Urothelium cell line (cell line): ENCODE measurements at regions not wholly inside any gene's neighbourhood (a gene's known extent, or its start where the extent isn't known, plus 50 kb on each side); places are given as distances from the start of the nearest gene placed in this dataset.

Source experiments
- DNase-seq: peaks from one replicate; pipeline ENCODE4 v3.0.0; 2011; ENCODE audit warnings: low spot score, mixed read lengths
- FAIRE-seq: peaks from 2 replicates; lab custom pipeline; 2011; peaks lifted over from hg19 to GRCh38; lab: Jason Lieb, UNC

GRCh38 chr6:141700819-141701218 is 431.9 kb upstream of the GJE1 start:
- FAIRE-seq: no peak
- no peak for DNase-seq

DNA sequence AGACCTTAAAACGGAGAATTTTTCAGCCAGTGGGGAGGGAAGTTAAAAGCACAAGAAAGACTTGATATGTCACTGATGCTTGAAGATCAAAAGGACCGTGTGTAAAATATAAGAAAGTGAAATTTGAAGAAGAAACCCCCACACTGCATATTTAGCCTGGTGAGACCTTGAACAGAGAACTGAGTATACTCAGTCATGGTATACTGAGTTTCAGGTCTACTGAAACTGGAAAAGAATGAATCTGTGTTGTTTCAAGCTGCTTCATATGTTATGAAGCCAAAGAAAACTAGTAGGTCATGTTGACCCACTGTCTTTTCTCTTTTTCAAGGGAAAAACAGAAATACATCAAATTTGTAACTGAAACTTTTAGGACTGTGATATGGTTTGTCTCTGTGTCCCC is 443.8 kb upstream of the GJE1 start:
- no peak for FAIRE-seq
- no peak for DNase-seq

DNA sequence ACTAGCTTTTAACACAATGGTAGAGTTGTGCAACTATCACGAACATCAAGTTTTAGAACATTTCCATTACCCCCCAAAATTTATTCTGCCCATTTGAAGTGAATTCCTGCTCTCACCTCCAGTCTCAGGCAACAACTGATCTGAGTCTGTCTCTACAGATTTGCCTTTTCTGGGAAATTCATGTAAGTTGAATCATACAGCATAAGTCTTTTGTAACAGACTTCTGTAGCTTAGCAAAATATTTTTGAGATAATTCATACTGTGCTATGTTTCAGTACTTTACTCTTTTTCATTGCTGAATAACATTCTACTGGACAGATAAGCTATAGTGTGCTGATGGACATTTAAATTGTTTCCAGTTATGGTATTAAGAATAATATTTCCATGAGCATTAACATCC is 447.3 kb upstream of the GJE1 start:
- DNase-seq: no peak
- no peak for FAIRE-seq

GRCh38 chr6:141682391-141682790 is 450.3 kb upstream of the GJE1 start:
- FAIRE-seq: no peak
- DNase-seq: no peak

DNA sequence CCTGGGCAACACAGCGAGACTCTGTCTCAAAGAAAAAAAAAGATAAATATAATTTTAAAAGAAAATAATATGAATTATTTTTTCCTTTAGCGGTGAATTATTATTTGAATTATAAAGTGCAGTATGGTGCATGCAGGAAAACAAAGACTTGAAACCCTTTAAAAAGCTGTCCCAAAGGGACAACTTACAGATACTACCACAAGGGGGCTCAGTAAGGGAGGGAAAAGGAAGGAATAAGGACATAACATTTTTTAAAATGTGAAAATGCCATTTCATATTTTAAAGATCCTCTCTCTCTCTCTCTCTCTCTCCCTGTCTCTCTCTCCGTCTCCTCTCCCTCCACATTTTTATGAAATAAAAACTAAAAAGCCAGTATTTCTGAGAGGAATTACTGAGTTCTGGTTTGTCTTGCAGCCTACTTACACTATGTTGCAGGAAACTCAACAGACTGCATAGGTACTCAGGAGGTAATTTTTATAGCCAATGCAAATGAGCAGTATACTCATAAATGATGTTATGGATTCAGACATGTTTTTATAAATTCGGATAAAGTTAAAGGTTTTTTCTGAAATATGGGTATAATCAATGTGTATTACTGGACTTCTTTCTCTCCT is 455.0 kb upstream of the GJE1 start:
- FAIRE-seq (no peak), DNase-seq (peak; percentile 12)

- no peak for DNase-seq
- no peak for FAIRE-seq
These were observed 456.8 kb upstream of the GJE1 start for GRCh38 chr6:141675957-141676356.

- DNase-seq (no peak), FAIRE-seq (no peak)
These were observed 463.6 kb upstream of the GJE1 start for GRCh38 chr6:141669141-141669540.

DNA sequence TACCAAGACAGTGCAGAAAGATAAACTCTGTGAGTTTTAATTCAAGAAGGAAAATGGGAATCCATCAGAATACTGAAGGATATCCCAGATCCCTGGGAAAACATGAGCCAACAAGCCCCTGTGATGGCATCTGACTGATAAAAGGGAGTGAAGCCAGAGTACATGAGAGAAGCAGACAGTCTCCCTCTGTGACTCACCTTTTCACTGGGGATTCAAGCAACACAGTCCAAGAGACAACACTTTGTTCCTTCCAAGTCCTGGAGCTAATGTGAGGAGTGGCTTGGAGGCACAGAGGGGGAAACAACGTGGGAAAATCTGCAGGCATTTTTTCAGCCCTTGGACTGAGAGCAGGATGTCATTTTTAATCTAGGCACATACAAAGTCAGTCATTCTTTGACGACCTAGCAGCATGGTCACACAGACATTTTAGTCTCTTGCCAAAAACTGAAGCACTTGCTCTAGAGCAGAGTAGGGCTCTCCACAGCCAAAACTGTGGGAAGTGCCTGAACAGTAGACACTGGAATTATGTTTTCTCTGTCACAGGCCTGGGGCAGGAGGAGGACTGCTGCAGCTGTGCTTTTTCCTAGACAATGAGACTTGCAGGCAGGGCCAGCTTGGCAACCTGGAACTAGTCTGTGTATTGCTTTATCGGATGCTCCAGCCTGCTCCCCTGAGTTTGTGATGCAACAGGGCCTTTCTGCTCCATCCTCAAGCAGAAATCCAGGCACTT is 465.0 kb upstream of the GJE1 start:
- FAIRE-seq (no peak), DNase-seq (peak; percentile 2)

- FAIRE-seq (no peak), DNase-seq (no peak)
These were observed 466.5 kb upstream of the GJE1 start for GRCh38 chr6:141666187-141666586.

- no peak for DNase-seq
- FAIRE-seq: no peak
These were observed 468.0 kb upstream of the GJE1 start for GRCh38 chr6:141664744-141665143.

GRCh38 chr6:141659582-141659981 is 473.1 kb upstream of the GJE1 start:
- FAIRE-seq: no peak
- DNase-seq: no peak

DNA sequence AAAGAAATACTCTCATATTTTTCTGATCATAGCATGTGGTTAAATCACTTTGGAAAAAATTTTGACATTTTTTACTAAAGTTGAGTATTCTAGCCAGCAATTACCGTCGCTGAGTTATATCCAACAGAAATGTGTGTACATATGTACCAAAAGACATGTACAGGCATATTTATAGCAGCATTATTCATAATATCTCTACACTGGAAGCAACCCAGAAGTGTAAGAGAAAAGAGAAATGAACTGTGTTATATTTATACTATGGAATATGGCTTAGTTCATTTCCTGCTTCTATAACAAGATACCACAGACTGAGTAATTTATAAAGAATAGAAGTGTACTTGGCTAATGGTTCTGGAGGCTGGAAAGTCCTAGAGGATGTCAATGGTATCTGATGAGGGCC is 474.0 kb upstream of the GJE1 start:
- FAIRE-seq (no peak), DNase-seq (no peak)

DNA sequence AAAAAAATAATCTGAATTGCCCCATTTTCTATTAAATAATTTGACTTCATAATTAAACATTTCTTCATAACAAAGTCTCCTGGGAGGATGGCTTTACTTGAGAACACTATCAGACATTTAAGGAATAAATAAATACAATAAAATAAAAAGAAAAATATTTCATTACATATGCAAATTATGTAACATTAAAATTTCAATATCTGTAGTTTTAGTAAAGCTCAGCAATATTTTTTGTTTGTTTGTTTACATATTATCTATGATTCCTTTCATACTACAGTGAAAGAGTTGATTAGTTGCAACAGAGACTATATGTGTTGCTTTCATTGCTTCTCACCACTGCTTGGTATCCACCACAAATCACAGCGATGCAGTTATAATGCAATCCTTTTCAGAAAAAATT is 474.9 kb upstream of the GJE1 start:
- FAIRE-seq (no peak), DNase-seq (no peak)

- FAIRE-seq: no peak
- DNase-seq: no peak
These were observed 479.1 kb upstream of the GJE1 start for GRCh38 chr6:141653590-141653989.

- no peak for DNase-seq
- no peak for FAIRE-seq
These were observed 490.8 kb upstream of the GJE1 start for GRCh38 chr6:141641951-141642350.

DNA sequence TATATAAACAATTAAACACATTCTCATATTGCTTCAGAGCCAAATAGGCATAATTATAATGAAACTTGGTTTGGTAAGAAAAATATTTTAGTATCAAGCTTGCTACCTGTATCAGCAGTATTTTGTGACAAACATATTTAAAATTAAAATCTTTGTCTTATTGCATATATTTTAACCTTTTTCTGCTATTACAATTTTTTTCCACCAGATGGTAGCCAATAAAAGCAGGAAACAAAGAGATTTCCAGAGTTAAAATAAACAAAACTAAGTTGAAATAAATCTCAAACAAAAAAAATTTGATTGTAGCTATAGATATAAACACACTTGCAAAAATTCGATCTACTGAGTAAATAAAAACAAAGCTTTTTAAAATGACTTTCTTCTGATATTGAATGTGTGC is 491.3 kb upstream of the GJE1 start:
- DNase-seq (no peak), FAIRE-seq (no peak)

DNA sequence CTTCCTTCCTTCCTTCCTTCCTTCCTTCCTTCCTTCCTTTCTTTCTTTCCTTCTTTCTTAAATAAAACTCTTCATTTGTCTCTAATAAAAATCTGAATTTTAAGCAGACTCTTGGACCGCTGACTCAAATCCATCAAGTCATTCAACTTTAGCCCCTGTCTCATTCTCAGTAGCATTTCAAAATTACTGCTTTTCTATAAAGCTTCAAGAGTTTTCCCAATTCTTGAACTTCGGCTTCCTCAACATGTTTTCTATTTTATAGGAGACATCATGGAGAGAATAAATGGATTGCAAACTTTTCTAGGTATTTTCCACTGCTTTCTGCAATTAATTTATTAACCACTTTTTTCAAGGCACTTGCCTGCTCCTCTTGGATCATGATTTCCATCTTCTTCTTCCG is 497.1 kb upstream of the GJE1 start:
- FAIRE-seq (no peak), DNase-seq (no peak)

GRCh38 chr6:141634269-141634668 is 498.5 kb upstream of the GJE1 start:
- FAIRE-seq (no peak), DNase-seq (no peak)

DNA sequence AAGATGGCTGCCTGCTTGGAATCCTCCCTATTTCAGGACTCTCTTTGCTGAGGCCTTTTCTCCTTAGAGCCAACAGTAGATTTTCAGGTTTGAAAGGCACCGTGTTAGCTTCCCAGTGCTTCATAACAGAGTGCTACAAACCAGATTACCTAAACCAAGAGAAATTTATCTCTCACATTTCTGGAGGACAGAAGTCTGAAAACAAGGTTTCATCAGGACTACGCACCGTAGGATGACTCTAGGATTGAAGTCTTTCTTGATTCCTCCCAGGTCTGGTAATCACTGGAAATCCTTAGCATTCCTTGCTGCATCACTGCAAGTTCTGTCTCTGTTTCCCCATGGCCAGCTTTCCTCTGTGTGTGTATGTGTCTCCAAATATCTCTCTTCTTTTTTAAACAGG is 508.4 kb upstream of the GJE1 start:
- no peak for DNase-seq
- FAIRE-seq: no peak

DNA sequence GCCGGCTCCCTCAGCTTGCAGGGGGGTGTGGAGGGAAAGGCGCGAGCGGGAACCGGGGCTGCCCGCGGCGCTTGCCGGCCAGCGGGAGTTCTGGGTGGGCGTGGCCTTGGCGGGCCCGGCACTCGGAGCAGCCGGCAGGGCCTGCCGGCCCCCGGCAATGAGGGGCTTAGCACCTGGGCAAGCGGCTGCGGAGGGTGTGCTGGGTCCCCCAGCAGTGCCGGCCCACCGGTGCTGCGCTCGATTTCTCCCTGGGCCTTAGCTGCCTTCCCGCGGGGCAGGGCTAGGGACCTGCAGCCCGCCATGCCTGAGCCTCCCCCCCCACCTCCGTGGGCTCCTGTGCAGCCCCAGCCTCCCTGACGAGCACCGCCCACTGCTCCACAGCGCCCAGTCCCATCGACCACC is 514.5 kb upstream of the GJE1 start:
- no peak for DNase-seq

GRCh38 chr6:141610741-141611140 is 522.0 kb upstream of the GJE1 start:
- DNase-seq (peak; percentile 7), FAIRE-seq (no peak)

More for the DNA sequence above, 514.5 kb upstream of the GJE1 start:
- no peak for FAIRE-seq

- DNase-seq (no peak), FAIRE-seq (no peak)
These were observed 524.8 kb upstream of the GJE1 start for GRCh38 chr6:141607956-141608355.

- DNase-seq (no peak), FAIRE-seq (no peak)
These were observed 534.2 kb upstream of the GJE1 start for GRCh38 chr6:141598487-141598886.
